ENCODE measurements at regions not wholly inside any gene's neighbourhood (a gene's known extent, or its start where the extent isn't known, plus 50 kb on each side); places are given as distances from the start of the nearest gene placed in this dataset.

GRCh38 chr5:141742144-141742543 is 60.1 kb upstream of the ARAP3 start:
- DNase-seq (ENCODE audit: low spot score): no peak
- ATAC-seq (ENCODE audit: low FRiP score): no peak
- no peak for TF ChIP-seq CTCF (IDR thresholded peaks at IDR 0.05)

GRCh38 chr5:141740885-141741284 is 58.9 kb upstream of the ARAP3 start:
- ATAC-seq (ENCODE audit: low FRiP score): no peak
- TF ChIP-seq CTCF (IDR thresholded peaks at IDR 0.05): no peak
- no peak for DNase-seq (ENCODE audit: low spot score)

GRCh38 chr5:141737535-141737934 is 55.5 kb upstream of the ARAP3 start:
- ATAC-seq (ENCODE audit: low FRiP score) (no peak), DNase-seq (ENCODE audit: low spot score) (no peak)
- TF ChIP-seq CTCF (IDR thresholded peaks at IDR 0.05): no peak

- no peak for ATAC-seq (ENCODE audit: low FRiP score)
- DNase-seq (ENCODE audit: low spot score): no peak
- TF ChIP-seq CTCF (IDR thresholded peaks at IDR 0.05): no peak
Measured at GRCh38 chr5:141735823-141736222, 53.8 kb upstream of the ARAP3 start.

- no peak for TF ChIP-seq CTCF (IDR thresholded peaks at IDR 0.05)
- no peak for ATAC-seq (ENCODE audit: low FRiP score)
- no peak for DNase-seq (ENCODE audit: low spot score)
Measured at GRCh38 chr5:141734501-141735229, 52.6 kb upstream of the ARAP3 start.

- ATAC-seq (ENCODE audit: low FRiP score) (no peak), DNase-seq (ENCODE audit: low spot score) (no peak)
- no peak for TF ChIP-seq CTCF (IDR thresholded peaks at IDR 0.05)
Measured at GRCh38 chr5:141733198-141733597, 51.2 kb upstream of the ARAP3 start.

- ATAC-seq (ENCODE audit: low FRiP score) (no peak), DNase-seq (ENCODE audit: low spot score) (no peak)
- TF ChIP-seq CTCF (IDR thresholded peaks at IDR 0.05): no peak
Measured at GRCh38 chr5:141732417-141732816, 50.4 kb upstream of the ARAP3 start.
